ENCODE measurements at regions not wholly inside any gene's neighbourhood (a gene's known extent, or its start where the extent isn't known, plus 50 kb on each side); places are given as distances from the start of the nearest gene placed in this dataset.

- Histone ChIP-seq H3K36me3 (ENCODE audit: insufficient read depth, low read length) (no peaks in the 10 kb centered on the region), H3K4me3 (ENCODE audit: low read length in 2 of 2) (no peak overlapping the region), H3K27me3 (ENCODE audit: insufficient read depth, low read length) (no peaks in the 10 kb centered on the region), H3K4me1 (ENCODE audit: insufficient read depth, low read length) (no peaks in the 10 kb centered on the region), H3K9me3 (ENCODE audit: control insufficient read depth in 1 of 2, low read length in 2 of 2) (no peaks in the 10 kb centered on the region), H3K27ac (ENCODE audit: low read depth, low read length) (no peak overlapping the region)
- ChIA-PET POLR2A (ENCODE audit: partially characterized antibody) (no interaction called here), CTCF (ENCODE audit: partially characterized antibody) (no interaction called here)
- H3K9me3 Mint-ChIP-seq = peaks cover 0 to 2% (median 0%) of the 10 kb centered on the region in 8 donors
- H3K27ac Mint-ChIP-seq = no peak overlapping the region
- intact Hi-C loops (cut with micrococcal nuclease) = no loop called here
- H3K4me1 Mint-ChIP-seq = no peaks in the 10 kb centered on the region
- no peaks in the 10 kb centered on the region for H3K36me3 Mint-ChIP-seq
- no peaks in the 10 kb centered on the region for H3K27me3 Mint-ChIP-seq
- no peak overlapping the region for H3K4me3 Mint-ChIP-seq
- no peak for DNase-seq
Measured at GRCh38 chr6:77021778-77022177, 441.5 kb downstream of the HTR1B start.

- Histone ChIP-seq H3K27me3 (ENCODE audit: insufficient read depth, low read length) (no peaks in the 10 kb centered on the region), H3K27ac (ENCODE audit: low read depth, low read length) (no peak overlapping the region), H3K9me3 (ENCODE audit: control insufficient read depth in 1 of 2, low read length in 2 of 2) (no peaks in the 10 kb centered on the region), H3K36me3 (ENCODE audit: insufficient read depth, low read length) (no peaks in the 10 kb centered on the region), H3K4me1 (ENCODE audit: insufficient read depth, low read length) (no peaks in the 10 kb centered on the region), H3K4me3 (ENCODE audit: low read length in 2 of 2) (no peak overlapping the region)
- DNase-seq = no peak
- Mint-ChIP-seq H3K27ac (no peak overlapping the region), H3K36me3 (no peaks in the 10 kb centered on the region), H3K4me1 (no peaks in the 10 kb centered on the region), H3K27me3 (no peaks in the 10 kb centered on the region), H3K4me3 (no peak overlapping the region), H3K9me3 (peaks cover 0 to 2% (median 0%) of the 10 kb centered on the region in 8 donors)
- POLR2A ChIA-PET (ENCODE audit: partially characterized antibody) = no interaction called here
- CTCF ChIA-PET (ENCODE audit: partially characterized antibody) = no interaction called here
- intact Hi-C loops (cut with micrococcal nuclease) = no loop called here
Measured at GRCh38 chr6:77021232-77021631, 442.1 kb downstream of the HTR1B start.

- Histone ChIP-seq H3K27ac (ENCODE audit: low read depth, low read length) (no peak overlapping the region), H3K4me3 (ENCODE audit: low read length in 2 of 2) (no peak overlapping the region), H3K27me3 (ENCODE audit: insufficient read depth, low read length) (no peaks in the 10 kb centered on the region), H3K4me1 (ENCODE audit: insufficient read depth, low read length) (no peaks in the 10 kb centered on the region), H3K36me3 (ENCODE audit: insufficient read depth, low read length) (no peaks in the 10 kb centered on the region), H3K9me3 (ENCODE audit: control insufficient read depth in 1 of 2, low read length in 2 of 2) (no peaks in the 10 kb centered on the region)
- POLR2A ChIA-PET (ENCODE audit: partially characterized antibody) = no interaction called here
- Mint-ChIP-seq H3K4me3 (no peak overlapping the region), H3K27ac (no peak overlapping the region), H3K27me3 (no peaks in the 10 kb centered on the region), H3K4me1 (no peaks in the 10 kb centered on the region), H3K9me3 (peaks cover 0 to 8% (median 0%) of the 10 kb centered on the region in 8 donors), H3K36me3 (no peaks in the 10 kb centered on the region)
- DNase-seq = no peak
- CTCF ChIA-PET (ENCODE audit: partially characterized antibody) = no interaction called here
- intact Hi-C loops (cut with micrococcal nuclease) = no loop called here
Measured at GRCh38 chr6:77019081-77019480, 444.2 kb downstream of the HTR1B start.

- Histone ChIP-seq H3K36me3 (ENCODE audit: insufficient read depth, low read length) (no peaks in the 10 kb centered on the region), H3K27ac (ENCODE audit: low read depth, low read length) (no peak overlapping the region), H3K4me1 (ENCODE audit: insufficient read depth, low read length) (no peaks in the 10 kb centered on the region), H3K4me3 (ENCODE audit: low read length in 2 of 2) (no peak overlapping the region), H3K9me3 (ENCODE audit: control insufficient read depth in 1 of 2, low read length in 2 of 2) (no peaks in the 10 kb centered on the region), H3K27me3 (ENCODE audit: insufficient read depth, low read length) (no peaks in the 10 kb centered on the region)
- DNase-seq = no peak
- no peaks in the 10 kb centered on the region for H3K36me3 Mint-ChIP-seq
- ChIA-PET POLR2A (ENCODE audit: partially characterized antibody) (no interaction called here), CTCF (ENCODE audit: partially characterized antibody) (no interaction called here)
- no peak overlapping the region for H3K4me3 Mint-ChIP-seq
- H3K9me3 Mint-ChIP-seq = peaks cover 0 to 15% (median 3%) of the 10 kb centered on the region in 8 donors
- no peaks in the 10 kb centered on the region for H3K4me1 Mint-ChIP-seq
- no peak overlapping the region for H3K27ac Mint-ChIP-seq
- no peaks in the 10 kb centered on the region for H3K27me3 Mint-ChIP-seq
- intact Hi-C loops (cut with micrococcal nuclease) = no loop called here
Measured at GRCh38 chr6:77017537-77017936, 445.8 kb downstream of the HTR1B start.

GRCh38 chr6:77015350-77015749, 447.9 kb downstream of the HTR1B start:
- Mint-ChIP-seq H3K9me3 (peaks cover 0 to 15% (median 7%) of the 10 kb centered on the region in 8 donors), H3K4me1 (no peaks in the 10 kb centered on the region), H3K27ac (no peak overlapping the region), H3K27me3 (no peaks in the 10 kb centered on the region), H3K36me3 (no peaks in the 10 kb centered on the region), H3K4me3 (no peak overlapping the region)
- CTCF ChIA-PET (ENCODE audit: partially characterized antibody) = no interaction called here
- no peaks in the 10 kb centered on the region for H3K27me3 ChIP-seq (ENCODE audit: insufficient read depth, low read length)
- DNase-seq = no peak
- no peaks in the 10 kb centered on the region for H3K9me3 ChIP-seq (ENCODE audit: control insufficient read depth in 1 of 2, low read length in 2 of 2)
- no peak overlapping the region for H3K27ac ChIP-seq (ENCODE audit: low read depth, low read length)
- H3K4me1 ChIP-seq (ENCODE audit: insufficient read depth, low read length) = no peaks in the 10 kb centered on the region
- POLR2A ChIA-PET (ENCODE audit: partially characterized antibody) = no interaction called here
- intact Hi-C loops (cut with micrococcal nuclease) = no loop called here
- no peak overlapping the region for H3K4me3 ChIP-seq (ENCODE audit: low read length in 2 of 2)
- no peaks in the 10 kb centered on the region for H3K36me3 ChIP-seq (ENCODE audit: insufficient read depth, low read length)

- no peaks in the 10 kb centered on the region for H3K4me1 Mint-ChIP-seq
- intact Hi-C loops (cut with micrococcal nuclease) = no loop called here
- no peak overlapping the region for H3K4me3 Mint-ChIP-seq
- no peaks in the 10 kb centered on the region for H3K27me3 ChIP-seq (ENCODE audit: insufficient read depth, low read length)
- H3K36me3 Mint-ChIP-seq = no peaks in the 10 kb centered on the region
- H3K4me3 ChIP-seq (ENCODE audit: low read length in 2 of 2) = no peak overlapping the region
- H3K27me3 Mint-ChIP-seq = no peaks in the 10 kb centered on the region
- no peaks in the 10 kb centered on the region for H3K9me3 ChIP-seq (ENCODE audit: control insufficient read depth in 1 of 2, low read length in 2 of 2)
- H3K27ac Mint-ChIP-seq = no peak overlapping the region
- peaks cover 0 to 17% (median 7%) of the 10 kb centered on the region in 8 donors for H3K9me3 Mint-ChIP-seq
- no peaks in the 10 kb centered on the region for H3K4me1 ChIP-seq (ENCODE audit: insufficient read depth, low read length)
- H3K27ac ChIP-seq (ENCODE audit: low read depth, low read length) = no peak overlapping the region
- ChIA-PET CTCF (ENCODE audit: partially characterized antibody) (no interaction called here), POLR2A (ENCODE audit: partially characterized antibody) (no interaction called here)
- no peak for DNase-seq
- H3K36me3 ChIP-seq (ENCODE audit: insufficient read depth, low read length) = no peaks in the 10 kb centered on the region
Measured at GRCh38 chr6:77011929-77012545, 451.3 kb downstream of the HTR1B start.

GRCh38 chr6:77010931-77011542, 452.3 kb downstream of the HTR1B start:
- ChIA-PET CTCF (ENCODE audit: partially characterized antibody) (no interaction called here), POLR2A (ENCODE audit: partially characterized antibody) (no interaction called here)
- H3K9me3 Mint-ChIP-seq = peaks cover 0 to 21% (median 7%) of the 10 kb centered on the region in 8 donors
- no peaks in the 10 kb centered on the region for H3K27me3 Mint-ChIP-seq
- no peaks in the 10 kb centered on the region for H3K36me3 Mint-ChIP-seq
- DNase-seq = no peak
- no peaks in the 10 kb centered on the region for H3K9me3 ChIP-seq (ENCODE audit: control insufficient read depth in 1 of 2, low read length in 2 of 2)
- no peak overlapping the region for H3K27ac ChIP-seq (ENCODE audit: low read depth, low read length)
- intact Hi-C loops (cut with micrococcal nuclease) = no loop called here
- no peak overlapping the region for H3K27ac Mint-ChIP-seq
- H3K4me1 ChIP-seq (ENCODE audit: insufficient read depth, low read length) = no peaks in the 10 kb centered on the region
- H3K36me3 ChIP-seq (ENCODE audit: insufficient read depth, low read length) = no peaks in the 10 kb centered on the region
- H3K4me3 Mint-ChIP-seq = no peak overlapping the region
- H3K4me1 Mint-ChIP-seq = no peaks in the 10 kb centered on the region
- no peak overlapping the region for H3K4me3 ChIP-seq (ENCODE audit: low read length in 2 of 2)
- no peaks in the 10 kb centered on the region for H3K27me3 ChIP-seq (ENCODE audit: insufficient read depth, low read length)

Data from CD4-positive, alpha-beta memory T cell (primary cell).